GM12891 (cell line): ENCODE measurements at regions not wholly inside any gene's neighbourhood (a gene's known extent, or its start where the extent isn't known, plus 50 kb on each side); places are given as distances from the start of the nearest gene placed in this dataset.

Experiments used
- POLR2A ChIP-seq: IDR thresholded peaks from 2 replicates; pipeline ENCODE4 v1.6.1; 2011; ENCODE audit warnings: low read depth, low read length, control low read depth
- POLR2AphosphoS5 ChIP-seq: IDR thresholded peaks from 2 replicates; pipeline ENCODE4 v1.6.1; 2011; ENCODE audit warnings: low read depth, low read length, control low read depth
- SPI1 ChIP-seq: IDR thresholded peaks from 2 replicates; pipeline ENCODE4 v1.6.1; 2011; ENCODE audit warnings: low read depth, low read length, control low read depth
- TAF1 ChIP-seq: IDR thresholded peaks from 2 replicates; pipeline ENCODE4 v1.6.1; 2011; ENCODE audit warnings: low read depth, low read length, control low read depth

DNA sequence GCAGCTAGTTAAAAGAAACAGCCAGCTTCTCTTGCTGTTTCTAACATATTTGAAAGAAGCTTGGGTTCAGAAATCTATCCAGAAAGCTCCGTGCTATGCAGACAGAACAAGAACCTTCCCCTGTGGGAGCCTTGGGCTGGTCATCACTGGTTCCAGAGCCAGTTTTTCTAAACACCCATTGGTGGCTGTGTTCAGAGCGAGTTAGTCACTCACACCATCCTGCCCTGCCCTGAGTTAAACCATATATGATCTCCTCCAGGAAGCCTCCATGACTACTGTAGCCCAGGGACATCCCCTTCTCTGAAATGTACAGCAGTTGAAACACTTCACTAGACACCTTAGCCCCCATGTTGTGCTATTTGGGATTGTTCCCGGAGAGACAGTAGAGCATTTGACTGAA is 200.8 kb upstream of the SGCG start:
- TF ChIP-seq POLR2A (no peak), POLR2AphosphoS5 (no peak), TAF1 (no peak), SPI1 (no peak)
